ENCODE measurements at regions not wholly inside any gene's neighbourhood (a gene's known extent, or its start where the extent isn't known, plus 50 kb on each side); places are given as distances from the start of the nearest gene placed in this dataset.
"Not testable (repeated sequence)": the region's sequence is repeated elsewhere in the genome, so short reads cannot be mapped to it uniquely, and the experiment has no call there.

DNA sequence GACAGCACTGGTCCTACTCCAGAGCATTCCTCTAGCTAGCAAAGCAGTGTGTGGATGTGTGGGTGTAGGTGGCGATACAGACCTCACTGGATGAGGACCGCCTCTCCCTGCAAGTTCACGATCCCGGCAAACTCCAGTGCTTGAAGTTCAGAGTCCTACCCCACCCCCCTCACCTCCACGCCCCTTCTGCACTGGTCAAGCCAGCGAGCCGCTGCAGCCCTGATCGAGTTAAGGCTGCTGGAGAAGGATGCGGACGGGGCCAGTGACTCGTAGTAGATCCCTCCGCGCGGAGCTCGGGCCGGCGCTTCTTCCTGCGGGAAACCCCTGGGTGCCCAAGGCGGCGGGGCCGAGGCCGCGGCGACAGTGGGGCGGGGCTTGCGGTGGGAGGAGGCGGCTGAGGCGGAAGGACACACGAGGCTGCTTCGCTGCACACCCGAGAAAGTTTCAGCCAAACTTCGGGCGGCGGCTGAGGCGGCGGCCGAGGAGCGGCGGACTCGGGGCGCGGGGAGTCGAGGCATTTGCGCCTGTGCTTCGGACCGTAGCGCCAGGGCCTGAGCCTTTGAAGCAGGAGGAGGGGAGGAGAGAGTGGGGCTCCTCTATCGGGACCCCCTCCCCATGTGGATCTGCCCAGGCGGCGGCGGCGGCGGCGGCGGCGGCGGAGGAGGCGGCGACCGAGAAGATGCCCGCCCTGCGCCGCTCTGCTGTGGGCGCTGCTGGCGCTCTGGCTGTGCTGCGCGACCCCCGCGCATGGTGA, 84.5 kb upstream of the NBPF19 start:
- H3K27me3 ChIP-seq (ENCODE audit: control insufficient read depth, insufficient read depth, low read length); H3K36me3 ChIP-seq (ENCODE audit: control insufficient read depth, insufficient read depth, low read length); H3K9me3 ChIP-seq (ENCODE audit: control insufficient read depth, insufficient read depth, low read length); H3K27ac ChIP-seq (ENCODE audit: low read length); H3K4me1 ChIP-seq (ENCODE audit: control insufficient read depth, insufficient read depth, low read length): not testable (repeated sequence)
- DNase-seq (ENCODE audit: low read depth, low spot score): peak; percentile 4
- whole genome bisulfite sequencing (ENCODE audit: insufficient coverage, insufficient read length): no CpG with 5 or more reads among the region's 69 CpGs
- peak overlapping the region; percentile 38; the same call in 1 of the 2 replicates for H3K4me3 ChIP-seq (ENCODE audit: low read length)

DNA sequence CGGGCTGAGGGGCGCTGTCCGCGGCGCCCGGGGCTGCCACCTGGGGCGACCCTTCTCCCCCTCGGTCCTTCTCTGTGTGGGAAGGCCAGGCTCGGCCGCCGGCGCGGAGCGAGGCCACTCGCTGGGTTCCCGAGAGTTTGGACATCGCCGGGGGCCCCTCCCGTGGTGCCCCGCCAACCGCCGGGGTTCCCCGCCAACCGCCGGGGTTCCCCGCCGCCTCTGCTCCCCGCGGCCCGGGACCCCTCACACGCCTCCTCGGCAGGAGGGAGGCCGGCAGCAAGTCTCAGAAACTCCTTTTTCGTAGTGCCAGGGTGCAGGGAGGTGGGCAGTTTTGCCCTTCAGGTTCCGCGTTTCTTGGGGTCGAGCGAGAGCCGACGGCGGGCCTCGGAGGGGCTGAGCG, 83.9 kb upstream of the NBPF19 start:
- not testable (repeated sequence) for DNase-seq (ENCODE audit: low read depth, low spot score); H3K9me3 ChIP-seq (ENCODE audit: control insufficient read depth, insufficient read depth, low read length); H3K4me1 ChIP-seq (ENCODE audit: control insufficient read depth, insufficient read depth, low read length); H3K27ac ChIP-seq (ENCODE audit: low read length); H3K36me3 ChIP-seq (ENCODE audit: control insufficient read depth, insufficient read depth, low read length); H3K27me3 ChIP-seq (ENCODE audit: control insufficient read depth, insufficient read depth, low read length)
- H3K4me3 ChIP-seq (ENCODE audit: low read length): peak overlapping the region; percentile 38; the same call in 1 of the 2 replicates
- WGBS (ENCODE audit: insufficient coverage, insufficient read length): no CpG with 5 or more reads among the region's 43 CpGs

DNA sequence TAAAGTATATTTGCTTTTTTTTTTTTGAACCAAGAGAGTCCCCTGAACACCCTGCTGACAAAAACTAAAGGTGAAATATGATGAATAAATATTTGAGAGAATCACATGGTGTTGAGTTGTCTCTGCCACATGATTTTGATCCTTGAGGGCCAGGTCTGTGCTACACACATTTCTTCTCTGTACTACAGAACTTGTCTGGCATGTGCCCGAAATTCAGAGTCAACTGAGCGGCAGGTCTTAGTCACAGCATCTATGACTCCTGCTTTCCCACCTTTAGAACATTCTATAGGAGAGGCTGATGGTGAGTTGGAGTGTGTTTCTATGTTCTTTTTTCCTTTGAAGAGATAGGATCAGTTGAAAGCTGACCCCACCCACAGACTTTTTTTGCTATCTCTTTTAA, 79.0 kb upstream of the NBPF19 start:
- no CpG with 5 or more reads among the region's 2 CpGs for WGBS (ENCODE audit: insufficient coverage, insufficient read length)
- H3K4me3 ChIP-seq (ENCODE audit: low read length); DNase-seq (ENCODE audit: low read depth, low spot score); H3K27me3 ChIP-seq (ENCODE audit: control insufficient read depth, insufficient read depth, low read length); H3K36me3 ChIP-seq (ENCODE audit: control insufficient read depth, insufficient read depth, low read length); H3K27ac ChIP-seq (ENCODE audit: low read length); H3K4me1 ChIP-seq (ENCODE audit: control insufficient read depth, insufficient read depth, low read length); H3K9me3 ChIP-seq (ENCODE audit: control insufficient read depth, insufficient read depth, low read length): not testable (repeated sequence)

DNA sequence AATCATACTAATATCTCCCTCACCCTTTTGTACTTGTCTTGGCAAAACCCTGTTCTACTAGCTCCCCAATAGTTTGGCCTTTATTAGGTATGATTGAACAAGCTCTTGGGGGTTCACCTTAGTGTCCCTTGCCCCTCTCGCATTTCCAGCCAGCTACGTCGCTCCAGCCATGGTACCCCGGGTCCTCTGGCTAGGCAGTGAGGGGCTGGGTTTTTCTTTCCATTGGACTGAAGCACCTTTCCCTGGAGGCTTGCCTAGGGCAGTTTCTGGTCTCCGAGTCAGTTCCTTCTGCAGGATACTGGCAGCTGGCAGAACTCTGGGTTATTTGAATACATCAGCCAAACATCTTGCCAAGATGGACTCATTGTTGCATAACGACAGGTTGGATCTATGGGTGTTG, 76.3 kb upstream of the NBPF19 start:
- H3K27me3 ChIP-seq (ENCODE audit: control insufficient read depth, insufficient read depth, low read length); H3K4me3 ChIP-seq (ENCODE audit: low read length); H3K36me3 ChIP-seq (ENCODE audit: control insufficient read depth, insufficient read depth, low read length); H3K4me1 ChIP-seq (ENCODE audit: control insufficient read depth, insufficient read depth, low read length); DNase-seq (ENCODE audit: low read depth, low spot score); H3K27ac ChIP-seq (ENCODE audit: low read length); H3K9me3 ChIP-seq (ENCODE audit: control insufficient read depth, insufficient read depth, low read length): not testable (repeated sequence)
- WGBS (ENCODE audit: insufficient coverage, insufficient read length): no CpG with 5 or more reads among the region's 6 CpGs

DNA sequence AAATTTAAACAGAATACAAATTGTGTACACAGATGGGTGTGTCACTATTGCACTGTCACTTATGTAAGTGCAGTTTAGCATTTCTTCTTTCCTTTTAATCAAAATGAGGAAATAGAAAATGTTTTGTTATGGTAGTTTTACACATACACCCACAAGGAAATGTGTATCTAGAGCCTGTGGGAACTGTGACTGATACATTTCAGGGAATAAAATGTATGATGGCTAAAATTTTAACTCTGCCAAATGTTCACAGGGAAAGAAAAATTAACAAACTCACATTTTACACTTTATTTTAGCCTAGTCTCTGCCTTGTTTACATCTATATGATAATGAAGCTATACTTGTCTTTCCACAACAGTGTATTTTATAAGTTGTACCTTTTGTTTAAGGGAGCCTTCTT, 66.4 kb upstream of the NBPF19 start:
- H3K36me3 ChIP-seq (ENCODE audit: control insufficient read depth, insufficient read depth, low read length); H3K27me3 ChIP-seq (ENCODE audit: control insufficient read depth, insufficient read depth, low read length); H3K9me3 ChIP-seq (ENCODE audit: control insufficient read depth, insufficient read depth, low read length); H3K4me1 ChIP-seq (ENCODE audit: control insufficient read depth, insufficient read depth, low read length); H3K27ac ChIP-seq (ENCODE audit: low read length); DNase-seq (ENCODE audit: low read depth, low spot score); H3K4me3 ChIP-seq (ENCODE audit: low read length): not testable (repeated sequence)

DNA sequence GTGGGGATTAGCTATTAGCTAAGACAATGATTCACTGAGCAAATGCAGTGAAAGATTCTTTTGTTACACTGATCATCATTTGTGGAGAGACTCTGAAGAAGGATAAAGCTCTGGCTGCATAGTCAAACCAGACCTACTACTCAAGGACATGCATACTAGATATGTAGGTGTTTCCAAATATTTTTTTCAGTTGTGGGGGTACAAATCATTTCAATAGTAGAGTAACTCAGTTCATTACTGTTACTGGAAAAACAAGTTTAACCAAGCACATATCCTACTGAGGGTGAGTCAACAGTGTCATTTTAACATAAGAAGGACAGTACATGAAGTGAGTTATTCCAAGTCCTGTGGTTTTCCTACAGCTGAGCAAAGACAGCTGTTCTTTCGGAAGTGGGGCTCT, 59.5 kb upstream of the NBPF19 start:
- not testable (repeated sequence) for H3K36me3 ChIP-seq (ENCODE audit: control insufficient read depth, insufficient read depth, low read length); H3K27me3 ChIP-seq (ENCODE audit: control insufficient read depth, insufficient read depth, low read length); H3K27ac ChIP-seq (ENCODE audit: low read length); H3K9me3 ChIP-seq (ENCODE audit: control insufficient read depth, insufficient read depth, low read length); DNase-seq (ENCODE audit: low read depth, low spot score); H3K4me3 ChIP-seq (ENCODE audit: low read length); H3K4me1 ChIP-seq (ENCODE audit: control insufficient read depth, insufficient read depth, low read length)
- whole genome bisulfite sequencing (ENCODE audit: insufficient coverage, insufficient read length): no CpG with 5 or more reads among the region's 1 CpG

DNA sequence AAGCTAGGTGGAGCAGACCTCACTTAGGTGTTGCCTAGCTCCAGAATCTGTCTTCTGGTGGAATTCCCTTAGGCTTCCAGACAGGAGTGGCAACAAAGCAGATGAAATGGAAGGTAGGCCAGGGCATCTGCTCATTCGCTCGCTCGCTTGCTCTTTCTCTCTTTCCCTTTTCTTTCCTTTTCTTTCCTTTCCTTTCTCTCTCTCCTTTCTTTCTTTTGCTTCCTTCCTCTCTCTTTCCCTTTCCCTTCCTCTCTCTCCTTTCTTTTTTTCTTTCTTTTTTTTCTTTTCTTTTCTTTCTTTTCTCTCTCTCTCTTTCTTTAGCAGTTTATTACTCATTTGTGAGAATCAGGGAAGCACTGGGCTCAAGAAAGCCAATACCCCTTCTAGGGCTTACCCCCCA, 56.1 kb upstream of the NBPF19 start:
- H3K4me3 ChIP-seq (ENCODE audit: low read length); DNase-seq (ENCODE audit: low read depth, low spot score); H3K27ac ChIP-seq (ENCODE audit: low read length); H3K36me3 ChIP-seq (ENCODE audit: control insufficient read depth, insufficient read depth, low read length); H3K27me3 ChIP-seq (ENCODE audit: control insufficient read depth, insufficient read depth, low read length); H3K9me3 ChIP-seq (ENCODE audit: control insufficient read depth, insufficient read depth, low read length); H3K4me1 ChIP-seq (ENCODE audit: control insufficient read depth, insufficient read depth, low read length): not testable (repeated sequence)
- no CpG with 5 or more reads among the region's 3 CpGs for WGBS (ENCODE audit: insufficient coverage, insufficient read length)

DNA sequence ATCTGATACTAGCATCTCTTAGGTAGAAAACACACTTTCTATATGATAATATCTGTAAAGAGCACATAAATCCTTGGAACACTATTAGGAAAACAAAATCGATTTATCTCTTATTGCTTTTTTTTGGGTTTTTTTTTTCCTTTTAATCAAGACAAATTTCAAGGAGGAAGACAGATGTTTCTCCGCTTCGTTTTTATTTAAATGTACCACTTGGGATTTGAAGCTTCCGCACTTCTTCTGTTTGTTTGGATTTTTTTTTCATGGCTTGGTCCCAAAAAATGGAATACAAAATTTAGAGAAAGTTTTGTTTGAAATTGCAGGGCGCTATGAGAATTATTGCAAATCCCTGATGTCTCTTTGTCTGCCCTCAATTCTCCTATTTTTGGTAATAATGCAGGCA, 51.7 kb upstream of the NBPF19 start:
- DNase-seq (ENCODE audit: low read depth, low spot score); H3K36me3 ChIP-seq (ENCODE audit: control insufficient read depth, insufficient read depth, low read length); H3K27ac ChIP-seq (ENCODE audit: low read length); H3K9me3 ChIP-seq (ENCODE audit: control insufficient read depth, insufficient read depth, low read length); H3K4me3 ChIP-seq (ENCODE audit: low read length); H3K4me1 ChIP-seq (ENCODE audit: control insufficient read depth, insufficient read depth, low read length); H3K27me3 ChIP-seq (ENCODE audit: control insufficient read depth, insufficient read depth, low read length): not testable (repeated sequence)
- no CpG with 5 or more reads among the region's 5 CpGs for WGBS (ENCODE audit: insufficient coverage, insufficient read length)
